Stimulated activated CD8-positive, alpha-beta memory T cell treated with anti-CD3 and anti-CD28 coated beads, Interleukin-4, amount 100 ng/mL, for 4 hours (primary cell): ENCODE measurements at regions not wholly inside any gene's neighbourhood (a gene's known extent, or its start where the extent isn't known, plus 50 kb on each side); places are given as distances from the start of the nearest gene placed in this dataset.
A peak's percentile ranks its signal among the peaks of the same experiment; 100 is the strongest.
"Not testable (repeated sequence)": the region's sequence is repeated elsewhere in the genome, so short reads cannot be mapped to it uniquely, and the experiment has no call there.

ENCODE experiments used
- DNase-seq, 2 donors: peaks; one replicate each; pipeline ENCODE4 v3.0.0-alpha.2; 2020; ENCODE audit warnings: low read depth in 2 of 2, low spot score in 1 of 2

DNA sequence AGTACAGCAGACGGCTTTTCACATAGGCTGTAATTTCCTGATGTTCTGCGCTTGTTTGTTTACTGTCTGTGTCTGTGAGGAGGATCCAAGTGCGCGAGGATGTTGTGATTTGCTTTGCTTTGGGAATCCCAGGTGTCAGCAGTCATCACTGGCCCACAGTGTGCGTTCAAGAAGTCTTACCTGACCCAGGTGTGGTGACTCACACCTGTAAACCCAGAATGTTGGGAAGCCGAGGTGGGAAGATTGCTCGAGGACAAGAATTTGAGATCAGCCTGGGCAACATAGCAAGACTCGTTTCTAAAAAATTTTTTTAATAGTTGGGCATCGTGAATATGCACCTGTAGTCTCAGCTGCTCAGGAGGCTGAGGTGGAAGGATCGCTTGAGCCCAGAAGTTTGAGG is 110.7 kb downstream of the CRLF3 start:
- not testable (repeated sequence) for DNase-seq

GRCh38 chr17:30712859-30713258 is 111.6 kb downstream of the CRLF3 start:
- not testable (repeated sequence) for DNase-seq

DNA sequence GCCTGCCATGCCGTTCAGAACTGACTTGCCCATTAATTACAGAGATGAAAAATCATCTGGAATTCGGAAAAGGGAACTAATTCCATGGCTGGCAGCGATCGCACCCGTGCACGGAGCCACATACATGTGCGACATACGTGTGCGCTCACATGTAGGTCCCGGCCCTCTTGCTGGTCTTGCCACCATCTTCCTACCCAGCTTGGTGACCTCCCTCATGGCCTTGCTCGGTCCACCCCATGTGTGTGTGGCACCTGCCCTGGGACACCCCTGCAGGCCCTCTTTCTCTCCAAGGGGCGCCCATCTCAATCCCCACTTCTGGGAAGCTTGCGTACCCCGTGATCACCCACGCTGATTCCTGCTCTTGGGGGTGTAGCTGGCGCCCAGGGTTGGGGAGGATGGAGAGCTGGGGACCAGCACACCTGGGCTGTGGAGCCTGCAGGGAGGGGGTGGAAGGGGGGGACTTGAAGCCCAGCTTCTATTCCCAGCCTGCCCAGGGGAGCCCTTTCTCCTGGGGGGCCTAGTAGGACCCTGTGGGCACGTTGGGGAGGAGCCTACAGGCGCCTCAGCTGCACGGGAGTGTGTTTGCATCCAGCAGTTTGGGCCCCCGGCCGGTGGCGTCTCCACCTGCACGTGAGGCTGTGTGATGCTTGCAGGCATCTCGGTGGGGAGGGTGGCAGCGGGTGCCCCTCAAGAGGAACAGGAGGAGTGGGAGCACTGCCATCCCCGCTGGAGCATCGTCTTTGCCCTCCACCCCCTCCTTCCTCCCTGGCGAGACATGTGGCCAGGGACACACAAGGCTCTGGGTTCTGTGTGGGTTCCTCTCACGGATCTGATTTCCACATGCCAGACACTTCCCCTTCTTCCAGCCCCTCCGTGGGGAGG is 112.6 kb downstream of the CRLF3 start:
- not testable (repeated sequence) for DNase-seq

GRCh38 chr17:30711176-30711575 is 113.3 kb downstream of the CRLF3 start:
- DNase-seq = not testable (repeated sequence)

DNA sequence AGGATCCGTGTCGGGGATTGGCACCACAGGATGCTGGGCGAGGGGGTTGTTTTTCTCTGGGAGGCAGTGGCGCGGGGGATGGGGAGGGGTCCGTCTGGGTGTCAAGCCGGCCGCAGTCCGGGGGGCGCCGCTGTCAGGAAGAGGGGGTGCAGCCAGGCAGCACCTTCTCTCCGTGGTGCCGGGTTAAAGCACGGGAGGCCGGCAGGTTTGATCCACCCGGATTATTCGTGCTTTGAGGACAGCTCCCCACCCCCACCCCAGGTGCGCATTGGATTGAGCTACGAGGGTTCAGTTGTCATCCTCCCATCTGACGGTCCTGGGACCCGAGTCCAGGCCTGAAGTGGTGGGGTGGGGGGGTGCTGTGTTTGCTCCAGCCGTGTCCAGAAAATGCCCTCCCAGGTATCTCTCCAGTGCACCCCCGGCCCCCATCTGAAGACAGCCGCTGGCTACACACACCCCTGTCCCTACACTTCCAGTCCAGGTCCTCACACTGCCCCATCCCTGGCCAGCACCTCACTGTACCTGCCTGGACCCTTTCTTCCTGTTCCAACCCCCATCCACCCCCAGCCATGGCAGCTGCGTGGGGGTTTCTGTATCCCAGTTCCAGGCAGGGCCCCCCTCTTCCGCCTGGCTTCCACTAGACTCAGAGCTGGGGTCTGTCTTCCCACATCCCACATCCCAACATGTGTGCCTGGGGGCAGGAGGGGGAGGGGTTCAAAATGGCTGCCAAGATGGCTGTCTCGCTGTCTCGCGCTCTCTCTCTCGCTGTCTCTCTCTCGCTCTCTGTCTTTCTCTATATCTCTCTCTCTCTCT is 114.0 kb downstream of the CRLF3 start:
- not testable (repeated sequence) for DNase-seq

DNA sequence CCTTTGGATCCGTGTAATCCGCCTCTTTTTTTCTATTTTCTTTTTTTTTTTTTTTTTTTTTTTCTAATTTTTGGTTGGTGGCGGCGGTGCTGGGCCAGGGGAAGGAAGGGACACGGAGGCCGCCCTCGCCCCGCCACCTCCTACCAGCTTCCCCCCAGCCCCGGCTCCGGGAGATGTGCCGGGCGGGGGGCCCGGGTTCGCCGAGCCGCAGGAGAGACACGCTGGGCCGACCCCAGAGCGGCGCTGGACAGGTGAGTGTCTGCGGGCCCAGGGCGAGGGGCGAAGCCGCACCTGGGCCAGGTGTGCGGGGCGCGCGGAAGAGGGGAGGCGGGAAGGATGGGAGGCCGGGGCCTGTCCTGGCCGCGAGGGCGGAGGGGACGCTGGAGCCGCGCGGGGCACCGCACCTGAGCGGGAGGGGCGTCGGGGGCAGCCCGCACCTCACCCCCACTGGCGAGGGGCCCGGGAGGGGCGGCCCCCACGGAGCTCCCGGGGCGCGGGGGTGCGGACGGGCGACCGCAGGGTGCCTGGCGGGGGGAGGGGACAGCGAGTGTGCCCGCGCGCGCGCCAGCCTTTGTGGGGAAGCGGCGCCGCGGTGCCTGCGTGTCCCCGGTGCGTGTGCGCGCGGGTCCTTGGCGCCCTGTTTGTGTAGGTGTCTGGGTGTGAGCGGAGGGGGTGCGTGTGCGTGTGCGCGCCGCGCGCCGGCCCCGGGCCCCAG is 114.8 kb downstream of the CRLF3 start:
- not testable (repeated sequence) for DNase-seq

DNA sequence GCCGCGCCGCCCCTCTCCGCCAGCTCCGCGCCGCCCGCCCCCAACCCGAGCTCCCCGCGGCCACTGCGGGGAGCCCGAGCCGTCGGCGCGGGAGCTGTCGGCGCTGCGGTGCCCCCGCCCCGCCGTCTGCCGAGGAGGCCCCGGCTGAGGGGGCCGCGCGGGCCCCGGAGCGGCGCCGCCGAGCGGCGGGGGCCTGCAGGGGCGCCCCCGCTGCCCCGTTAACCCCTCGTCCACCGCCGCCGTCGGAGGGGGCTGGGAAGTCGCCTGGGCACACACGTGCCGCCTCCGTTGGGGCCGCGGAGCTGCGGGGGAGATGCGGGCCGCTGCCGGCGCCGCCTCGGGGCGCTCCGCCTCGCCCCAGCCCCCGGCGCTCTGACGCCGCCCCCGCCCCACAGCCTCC is 115.4 kb downstream of the CRLF3 start:
- DNase-seq = not testable (repeated sequence)

DNA sequence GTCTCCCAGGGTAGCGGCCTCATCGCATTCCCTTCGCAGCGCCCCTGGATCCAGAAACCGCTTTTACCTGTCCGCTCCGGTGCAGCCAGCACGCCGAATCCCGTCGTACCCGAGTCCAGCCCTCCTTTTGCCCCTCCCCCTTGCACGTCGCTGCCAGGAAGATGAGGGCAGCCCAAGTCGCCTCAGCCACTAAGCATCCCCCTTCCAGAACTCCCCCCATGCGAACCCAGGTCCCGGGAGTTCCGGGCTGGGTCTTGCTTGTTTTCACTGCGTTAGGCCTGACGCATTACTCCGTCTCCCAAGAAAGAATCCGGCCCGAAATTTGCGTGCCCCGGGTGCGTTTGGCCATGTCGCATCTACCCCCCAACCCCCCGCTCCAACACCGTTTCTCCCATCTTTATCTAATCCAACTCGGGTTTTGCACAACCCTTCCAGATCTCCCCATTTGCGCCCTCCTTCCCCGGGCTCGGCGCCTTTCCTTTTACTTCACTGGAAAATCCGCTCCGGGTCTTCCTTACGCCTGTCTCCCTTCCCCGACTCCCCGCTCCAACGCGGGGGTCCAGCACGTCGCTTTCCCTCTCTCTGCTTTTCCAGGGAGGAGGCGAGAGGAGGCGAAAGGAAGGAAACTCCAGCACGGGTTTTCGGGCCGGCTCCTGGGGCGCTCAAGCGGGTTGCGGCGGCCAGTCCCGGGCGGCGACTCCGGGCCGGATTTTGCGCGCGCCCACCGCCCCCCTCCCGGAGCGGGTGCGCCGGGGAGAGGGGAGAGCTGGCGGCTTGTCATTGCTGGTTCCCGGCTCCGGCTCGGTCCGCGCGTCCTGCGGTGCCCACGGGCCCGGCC is 116.0 kb downstream of the CRLF3 start:
- peak in 1 of 2 donors; percentile 30 for DNase-seq

GRCh38 chr17:30707724-30708240 is 116.7 kb downstream of the CRLF3 start:
- DNase-seq = not testable (repeated sequence)

DNA sequence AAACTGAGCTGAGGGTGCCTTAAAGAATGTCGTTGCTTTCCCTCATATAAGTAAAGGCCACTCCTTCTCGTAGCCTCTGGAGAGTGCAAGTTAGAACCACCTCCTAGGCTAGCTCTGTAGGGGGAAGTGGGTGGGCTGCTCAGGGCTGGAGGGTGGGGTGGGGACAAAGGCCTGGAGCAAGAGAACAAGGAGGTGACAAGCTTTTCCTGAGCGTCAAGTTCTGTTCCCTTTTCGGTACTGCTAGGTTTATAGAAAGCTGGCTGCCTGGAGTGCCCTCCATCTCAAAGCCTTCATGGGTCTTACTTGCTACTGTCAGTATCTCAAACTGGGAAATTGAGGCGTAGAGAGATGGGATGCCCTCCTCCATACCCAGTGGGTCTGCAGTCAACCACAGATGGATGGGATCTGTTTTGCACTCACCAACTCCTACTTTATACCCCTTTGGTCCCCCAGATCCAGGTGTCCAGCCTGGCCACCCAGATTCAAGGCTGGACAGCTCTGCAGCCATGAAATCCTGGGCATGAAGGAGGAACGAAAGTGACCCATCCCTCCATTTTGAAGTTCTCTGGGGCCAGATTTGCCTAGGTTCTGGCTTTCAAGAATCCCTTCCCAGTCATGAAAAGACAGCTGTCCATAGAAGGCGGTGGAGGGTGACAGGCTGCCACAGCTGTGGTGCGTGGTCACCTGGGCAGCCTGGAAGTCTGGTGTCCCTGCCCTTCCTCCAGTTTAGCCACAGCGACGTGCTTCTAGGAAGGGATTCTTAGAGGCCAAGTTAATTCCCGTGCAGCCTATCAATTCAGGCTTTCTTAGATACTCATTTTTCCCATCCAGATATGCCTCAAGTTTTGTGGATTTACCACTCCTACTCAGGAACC is 117.8 kb downstream of the CRLF3 start:
- not testable (repeated sequence) for DNase-seq

DNA sequence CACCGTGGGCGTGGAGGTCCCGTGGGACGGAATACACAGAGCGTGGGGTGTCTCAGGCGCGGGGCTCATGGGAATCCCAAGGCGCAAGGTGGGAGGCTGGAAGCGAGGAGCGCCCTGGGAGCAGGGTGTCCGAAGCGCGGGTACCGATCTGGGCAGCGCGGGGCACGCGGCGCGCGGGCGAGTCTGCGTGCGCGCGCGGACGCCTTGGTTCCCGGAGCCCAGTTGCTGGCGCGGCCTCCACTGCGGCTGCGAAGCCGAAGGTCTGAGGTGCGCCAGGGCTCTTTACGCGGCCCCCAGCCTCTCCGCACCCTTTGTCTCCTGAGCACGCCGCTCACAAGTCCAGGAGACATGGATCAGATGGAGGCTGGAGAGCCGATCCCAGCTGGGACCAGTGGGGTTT is 118.5 kb downstream of the CRLF3 start:
- not testable (repeated sequence) for DNase-seq

DNA sequence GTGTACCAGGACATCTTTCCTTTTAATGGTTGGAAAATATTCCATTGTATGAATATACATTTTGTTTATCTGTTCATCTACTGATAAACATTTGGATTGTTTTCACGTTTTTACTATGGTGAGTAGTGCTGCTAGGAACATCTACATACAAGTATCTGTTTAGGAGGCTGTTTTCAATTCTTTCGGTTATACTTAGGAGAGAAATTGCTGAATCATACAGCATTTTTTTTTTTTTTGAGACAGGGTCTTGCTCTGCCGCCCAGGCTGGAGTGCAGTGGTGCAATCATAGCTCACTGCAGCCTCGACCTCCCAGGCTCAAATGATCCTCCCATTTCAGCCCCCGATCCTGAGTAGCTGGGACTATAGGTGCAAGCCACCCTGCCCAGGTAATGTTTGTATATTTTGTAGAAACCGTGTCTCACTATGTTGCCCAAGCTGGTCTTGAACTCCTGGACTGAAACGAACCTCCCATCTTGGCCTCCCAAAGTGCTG is 122.9 kb downstream of the CRLF3 start:
- no peak for DNase-seq

- not testable (repeated sequence) for DNase-seq
These were observed 123.7 kb downstream of the CRLF3 start for GRCh38 chr17:30700833-30701232.

DNA sequence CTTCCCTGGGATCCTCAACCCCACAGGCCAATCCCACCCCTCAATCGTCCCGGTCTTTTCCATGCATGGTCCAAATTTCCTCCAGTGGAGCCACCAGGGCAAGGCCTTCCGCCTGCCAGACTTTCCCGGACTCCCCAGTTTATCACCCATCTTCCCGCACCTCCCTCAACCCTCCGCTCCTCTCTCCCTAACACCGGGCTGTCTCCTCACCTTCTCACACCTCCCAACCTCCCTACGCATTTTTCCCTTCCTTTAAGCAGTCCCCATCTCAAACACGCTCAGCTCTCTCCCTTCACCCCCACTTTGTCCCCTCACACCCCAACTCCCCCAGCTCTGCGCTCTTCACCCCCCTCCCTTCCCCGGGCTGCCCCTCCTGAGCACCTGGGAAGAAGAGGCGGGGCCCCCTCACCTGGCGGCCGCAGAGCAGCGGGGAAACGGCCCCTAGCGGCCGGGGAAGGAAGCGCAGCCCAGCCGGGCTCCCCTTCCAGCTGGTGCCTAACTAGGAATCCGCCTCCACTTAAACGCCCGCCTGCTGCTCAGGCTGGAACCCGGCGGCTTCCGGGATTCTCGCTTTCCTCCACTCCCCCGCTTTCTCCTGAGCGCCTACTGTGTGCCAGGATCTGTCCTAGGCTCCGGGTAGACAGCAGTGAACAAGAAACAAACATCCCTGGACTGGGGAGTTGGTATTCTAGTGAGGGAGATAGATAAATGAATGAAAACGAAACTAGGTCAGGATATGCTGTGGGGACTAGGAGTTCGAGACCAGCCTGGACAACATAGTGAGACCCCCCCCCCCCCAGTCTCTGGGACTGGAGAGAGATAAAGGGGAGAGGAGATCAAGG is 126.7 kb downstream of the CRLF3 start:
- DNase-seq = peak; percentile 37 to 42

DNA sequence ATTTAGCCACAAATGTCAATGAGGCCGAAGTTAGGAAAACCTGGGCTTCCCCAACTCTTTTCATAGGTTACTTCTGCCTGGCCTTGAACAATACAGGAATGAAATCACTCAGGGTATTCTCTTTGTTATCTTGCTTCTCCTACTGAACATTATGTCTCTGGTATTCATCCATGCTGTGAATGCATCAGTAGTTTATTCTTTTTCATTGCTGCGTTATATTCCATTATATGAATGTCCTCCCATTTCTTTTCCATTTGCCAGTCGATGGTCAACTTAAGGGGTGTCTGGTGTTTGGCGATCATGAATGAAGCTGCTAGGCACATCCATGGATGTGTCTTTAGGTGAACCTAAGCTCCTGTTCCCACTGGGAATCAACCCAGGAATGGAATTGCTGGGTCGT is 128.3 kb downstream of the CRLF3 start:
- no peak for DNase-seq

DNA sequence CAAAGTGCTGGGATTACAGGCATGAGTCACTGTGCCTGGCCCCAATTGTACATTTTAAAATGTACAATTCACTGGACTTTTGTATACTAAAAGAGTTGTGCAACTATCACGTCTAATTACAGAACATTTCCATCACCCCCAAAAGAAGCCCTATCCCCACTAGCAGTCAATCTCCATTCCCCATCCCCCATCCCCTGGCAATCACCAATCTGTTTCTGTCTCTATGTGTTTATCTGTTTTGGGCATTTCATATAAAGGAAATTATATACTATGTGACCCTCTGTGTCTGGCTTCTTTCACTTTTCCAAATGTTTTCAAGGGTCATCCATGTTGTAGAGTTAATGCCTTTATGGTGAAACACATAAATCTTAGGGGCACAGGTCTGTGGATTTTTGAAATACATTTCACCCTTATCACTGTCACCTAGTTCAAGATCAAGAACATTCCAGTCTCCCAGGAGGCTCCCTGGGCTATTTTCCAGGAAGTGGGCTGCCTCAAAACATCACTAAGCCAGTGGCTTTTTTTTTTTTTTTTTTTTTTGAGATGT is 129.2 kb downstream of the CRLF3 start:
- DNase-seq = not testable (repeated sequence)

DNA sequence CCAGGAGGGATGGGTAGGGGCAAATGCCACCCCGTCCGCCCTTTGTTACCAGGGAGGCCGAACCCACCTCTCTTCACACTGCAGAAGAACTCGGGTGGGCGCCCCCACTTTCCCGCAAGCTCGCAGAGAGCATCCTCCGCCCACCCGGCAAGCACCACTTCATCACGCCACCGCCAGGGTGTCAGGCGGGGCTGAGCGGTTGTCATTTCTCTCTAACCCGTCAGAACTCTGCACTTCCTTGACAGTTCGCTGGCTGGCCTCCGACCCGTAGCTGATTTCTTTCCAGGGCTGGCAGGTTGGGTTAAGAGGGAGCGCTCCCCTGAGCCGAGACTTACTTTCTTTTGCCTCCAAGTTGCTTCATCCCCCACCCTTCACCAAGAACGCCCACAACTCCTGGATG is 130.7 kb downstream of the CRLF3 start:
- DNase-seq = not testable (repeated sequence)
